Skeletal muscle cell (primary cell): ENCODE measurements at regions not wholly inside any gene's neighbourhood (a gene's known extent, or its start where the extent isn't known, plus 50 kb on each side); places are given as distances from the start of the nearest gene placed in this dataset.

Experiments used
- DNase-seq: peaks from one replicate; pipeline ENCODE4 v3.0.0-alpha.2; 2010; ENCODE audit warnings: low read depth
- H3K4me3 ChIP-seq: 2 replicates; pipeline ENCODE4 v1.5.1; 2011; ENCODE audit warnings: low read depth, mild to moderate bottlenecking, control low read depth, low read length, moderate library complexity

- H3K4me3 ChIP-seq, result no peak overlapping the region
- no peak for DNase-seq
Observed at GRCh38 chr7:108808549-108809266, 239.0 kb downstream of the DNAJB9 start.

- no peak for DNase-seq
- H3K4me3 ChIP-seq, result no peak overlapping the region
Observed at GRCh38 chr7:108809356-108809755, 239.7 kb downstream of the DNAJB9 start.

GRCh38 chr7:108810756-108811385, 241.2 kb downstream of the DNAJB9 start:
- H3K4me3 ChIP-seq, result no peak overlapping the region
- DNase-seq, result no peak

GRCh38 chr7:108813251-108814014, 243.8 kb downstream of the DNAJB9 start:
- H3K4me3 ChIP-seq, result no peak overlapping the region
- no peak for DNase-seq

GRCh38 chr7:108815815-108816214, 246.1 kb downstream of the DNAJB9 start:
- no peak overlapping the region for H3K4me3 ChIP-seq
- no peak for DNase-seq

- no peak for DNase-seq
- H3K4me3 ChIP-seq, result no peak overlapping the region
Observed at GRCh38 chr7:108818742-108819141, 249.1 kb downstream of the DNAJB9 start.

- peak; percentile 44 for DNase-seq
- no peak overlapping the region for H3K4me3 ChIP-seq
Observed at GRCh38 chr7:108824840-108825580, 255.3 kb downstream of the DNAJB9 start.

GRCh38 chr7:108825581-108825909, 255.9 kb downstream of the DNAJB9 start:
- no peak overlapping the region for H3K4me3 ChIP-seq

GRCh38 chr7:108836256-108836655, 266.6 kb downstream of the DNAJB9 start:
- DNase-seq, result no peak
- H3K4me3 ChIP-seq, result no peak overlapping the region

More at GRCh38 chr7:108825581-108825909, 255.9 kb downstream of the DNAJB9 start:
- DNase-seq, result no peak

- no peak overlapping the region for H3K4me3 ChIP-seq
- DNase-seq, result no peak
Observed at GRCh38 chr7:108838198-108838597, 268.5 kb downstream of the DNAJB9 start.

GRCh38 chr7:108839076-108839475, 269.4 kb downstream of the DNAJB9 start:
- H3K4me3 ChIP-seq, result no peak overlapping the region
- DNase-seq, result peak; percentile 51

GRCh38 chr7:108845951-108846350, 276.3 kb downstream of the DNAJB9 start:
- H3K4me3 ChIP-seq, result no peak overlapping the region

GRCh38 chr7:108846471-108846870, 276.8 kb downstream of the DNAJB9 start:
- H3K4me3 ChIP-seq, result no peak overlapping the region
- no peak for DNase-seq

More at GRCh38 chr7:108845951-108846350, 276.3 kb downstream of the DNAJB9 start:
- no peak for DNase-seq

GRCh38 chr7:108848486-108848885, 278.8 kb downstream of the DNAJB9 start:
- no peak for DNase-seq
- no peak overlapping the region for H3K4me3 ChIP-seq

GRCh38 chr7:108860615-108861014, 290.9 kb downstream of the DNAJB9 start:
- DNase-seq, result no peak
- no peak overlapping the region for H3K4me3 ChIP-seq

GRCh38 chr7:108861071-108861470, 291.4 kb downstream of the DNAJB9 start:
- H3K4me3 ChIP-seq, result no peak overlapping the region
- no peak for DNase-seq

GRCh38 chr7:108863227-108863848, 293.7 kb downstream of the DNAJB9 start:
- no peak for DNase-seq
- H3K4me3 ChIP-seq, result no peak overlapping the region

- no peak overlapping the region for H3K4me3 ChIP-seq
- no peak for DNase-seq
Observed at GRCh38 chr7:108869070-108869469, 299.4 kb downstream of the DNAJB9 start.

- H3K4me3 ChIP-seq, result no peak overlapping the region
- peak; percentile 1 for DNase-seq
Observed at GRCh38 chr7:108875139-108875538, 305.5 kb downstream of the DNAJB9 start.
